Spinal cord (tissue), 9 donors: ENCODE measurements at regions not wholly inside any gene's neighbourhood (a gene's known extent, or its start where the extent isn't known, plus 50 kb on each side); places are given as distances from the start of the nearest gene placed in this dataset.

Experiments
- DNase-seq, 6 donors: peaks; one replicate each; pipeline versions ENCODE4 v3.0.0 to v3.0.0-alpha.2; 2013 to 2015; ENCODE audit warnings: low spot score in 6 of 6, low read depth in 4 of 6
- H3K27ac ChIP-seq: one replicate; pipeline ENCODE4 v1.5.1; 2013; ENCODE audit warnings: low read depth, low read length, control low read depth
- H3K27me3 ChIP-seq: one replicate; pipeline ENCODE4 v1.6.1; 2013; ENCODE audit warnings: low read length; ENCODE audit not compliant: control insufficient read depth, insufficient read depth
- H3K36me3 ChIP-seq: one replicate; pipeline ENCODE4 v1.6.1; 2013; ENCODE audit warnings: low read length; ENCODE audit not compliant: control insufficient read depth, insufficient read depth
- H3K4me1 ChIP-seq: one replicate; pipeline ENCODE4 v1.6.1; 2013; ENCODE audit warnings: low read length; ENCODE audit not compliant: control insufficient read depth, insufficient read depth
- H3K4me3 ChIP-seq: one replicate; pipeline ENCODE4 v1.5.1; 2013; ENCODE audit warnings: low read depth, low read length, control low read depth
- H3K9me3 ChIP-seq: one replicate; pipeline ENCODE4 v1.6.1; 2013; ENCODE audit warnings: low read length; ENCODE audit not compliant: control insufficient read depth, insufficient read depth
- WGBS: methylation state at CpG from one replicate; pipeline ENCODE4 v1.1.5; 2013; ENCODE audit warnings: missing lambda C conversion rate; ENCODE audit not compliant: insufficient coverage; 5-methylcytosine and 5-hydroxymethylcytosine counted together
- donor health status: healthy.

GRCh38 chr12:91579516-91580263 is 397.1 kb upstream of the DCN start:
- Histone ChIP-seq H3K27ac (peak overlapping the region; percentile 62), H3K4me3 (no peak overlapping the region), H3K27me3 (no peaks in the 10 kb centered on the region), H3K9me3 (no peaks in the 10 kb centered on the region), H3K36me3 (no peaks in the 10 kb centered on the region), H3K4me1 (no peaks in the 10 kb centered on the region)
- DNase-seq, result peak in 1 of 6 donors; percentile 28
- WGBS, result no CpG with 5 or more reads among the region's 3 CpGs

DNA sequence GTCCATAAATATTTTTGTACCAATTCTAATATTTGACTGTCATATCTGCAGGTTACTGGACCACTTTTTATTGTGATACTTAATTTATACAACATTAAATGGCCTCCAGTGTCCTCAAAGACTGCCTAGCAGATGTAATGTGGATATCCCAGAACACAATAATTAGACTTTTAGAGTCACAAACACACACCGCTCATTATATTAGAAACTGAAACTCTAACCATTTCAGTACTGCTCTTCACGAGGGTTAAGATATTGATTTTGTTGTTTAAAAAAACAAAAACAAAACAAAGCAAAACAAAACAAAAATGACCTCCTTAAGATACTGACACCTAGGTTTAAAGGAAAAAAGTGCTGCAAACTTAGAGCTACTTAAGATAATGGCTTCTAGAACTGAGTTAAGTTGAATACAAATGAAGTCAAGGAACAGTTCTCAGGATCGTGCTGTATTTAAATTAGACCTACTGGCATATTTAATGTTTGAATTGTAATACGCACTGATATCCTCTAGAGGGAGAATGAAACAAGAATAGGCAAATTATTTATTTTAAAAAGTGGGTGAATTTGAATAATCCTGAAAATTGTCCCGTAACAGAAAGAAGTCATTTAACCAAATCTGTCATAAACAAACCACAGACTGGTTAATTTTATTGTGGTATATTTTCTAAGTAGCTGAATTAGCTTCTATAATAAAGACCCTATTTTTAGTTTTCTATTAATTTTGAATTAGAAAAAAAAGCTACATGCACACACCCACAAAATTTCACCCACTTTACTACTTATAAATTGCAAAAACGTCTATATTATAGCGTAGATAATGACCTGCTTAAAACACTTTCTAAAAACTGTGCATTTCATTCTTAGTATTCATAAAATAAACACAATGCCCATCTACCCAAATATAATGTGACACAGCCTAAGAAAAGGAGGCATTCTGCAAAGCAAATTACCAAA is 395.2 kb upstream of the DCN start:
- no peaks in the 10 kb centered on the region for H3K27me3 ChIP-seq
- no peak overlapping the region for H3K4me3 ChIP-seq
- DNase-seq, result peak in 2 of 6 donors; percentile 53 to 72
- peak overlapping the region; percentile 62 for H3K27ac ChIP-seq
- no peaks in the 10 kb centered on the region for H3K4me1 ChIP-seq
- WGBS, result 0% methylated on average over 1 of the region's 7 CpGs
- H3K9me3 ChIP-seq, result no peaks in the 10 kb centered on the region
- no peaks in the 10 kb centered on the region for H3K36me3 ChIP-seq

GRCh38 chr12:91576432-91576831 is 393.8 kb upstream of the DCN start:
- no peak for DNase-seq
- no CpG with 5 or more reads among the region's 1 CpG for WGBS
- H3K27me3 ChIP-seq, result no peaks in the 10 kb centered on the region

GRCh38 chr12:91575630-91576029 is 393.0 kb upstream of the DCN start:
- Histone ChIP-seq H3K4me1 (no peaks in the 10 kb centered on the region), H3K9me3 (no peaks in the 10 kb centered on the region), H3K27ac (no peak overlapping the region), H3K36me3 (no peaks in the 10 kb centered on the region), H3K27me3 (no peaks in the 10 kb centered on the region), H3K4me3 (no peak overlapping the region)
- DNase-seq, result no peak
- no CpG with 5 or more reads among the region's 2 CpGs for WGBS

More at GRCh38 chr12:91576432-91576831, 393.8 kb upstream of the DCN start:
- H3K4me1 ChIP-seq, result no peaks in the 10 kb centered on the region
- no peak overlapping the region for H3K27ac ChIP-seq
- no peak overlapping the region for H3K4me3 ChIP-seq
- no peaks in the 10 kb centered on the region for H3K36me3 ChIP-seq
- no peaks in the 10 kb centered on the region for H3K9me3 ChIP-seq

DNA sequence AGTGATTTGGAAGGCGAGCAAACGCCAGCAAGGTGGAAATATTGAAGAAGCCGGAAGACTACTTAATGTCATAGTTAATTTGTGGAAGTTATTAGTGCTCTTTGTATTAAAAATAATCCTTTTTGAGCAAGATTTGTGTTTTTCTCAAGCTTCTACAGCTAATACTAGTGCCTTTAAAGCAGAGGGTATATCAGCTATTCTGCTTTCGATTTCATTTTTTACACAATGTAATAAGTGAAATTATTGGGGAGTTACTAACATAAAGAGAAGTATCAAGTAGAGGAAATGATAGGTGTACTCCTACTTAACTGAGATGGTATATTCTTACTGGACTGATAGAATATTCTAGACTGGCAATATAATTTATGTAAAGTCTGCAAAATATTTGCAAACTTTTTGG is 392.4 kb upstream of the DCN start:
- H3K36me3 ChIP-seq, result no peaks in the 10 kb centered on the region
- H3K27me3 ChIP-seq, result no peaks in the 10 kb centered on the region
- no peak overlapping the region for H3K27ac ChIP-seq
- no peak for DNase-seq
- 82% methylated on average over 3 of the region's 4 CpGs for WGBS
- H3K9me3 ChIP-seq, result no peaks in the 10 kb centered on the region
- no peak overlapping the region for H3K4me3 ChIP-seq
- H3K4me1 ChIP-seq, result no peaks in the 10 kb centered on the region

DNA sequence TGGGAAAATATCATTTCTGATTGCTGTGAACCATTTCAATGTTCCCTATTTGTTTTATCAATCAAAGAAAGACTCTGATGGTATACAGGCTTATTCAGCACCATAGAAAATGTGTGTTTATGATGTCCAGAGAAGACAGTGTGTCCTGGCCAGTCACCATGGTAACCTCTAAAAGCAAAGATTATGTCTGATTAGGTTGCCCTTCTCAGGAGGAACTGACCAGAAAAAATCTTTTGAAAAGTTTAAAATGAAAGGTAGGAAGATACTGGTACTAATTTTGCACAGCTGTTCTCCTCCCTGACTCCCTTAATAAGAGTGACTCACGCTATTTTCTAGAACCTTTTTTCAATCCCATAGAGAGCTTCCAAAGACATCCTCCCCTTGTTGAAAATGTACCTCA is 391.8 kb upstream of the DCN start:
- Histone ChIP-seq H3K36me3 (no peaks in the 10 kb centered on the region), H3K27me3 (no peaks in the 10 kb centered on the region), H3K4me3 (no peak overlapping the region), H3K27ac (no peak overlapping the region), H3K4me1 (no peaks in the 10 kb centered on the region), H3K9me3 (no peaks in the 10 kb centered on the region)
- no peak for DNase-seq
- WGBS, result no CpG with 5 or more reads among the region's 1 CpG

DNA sequence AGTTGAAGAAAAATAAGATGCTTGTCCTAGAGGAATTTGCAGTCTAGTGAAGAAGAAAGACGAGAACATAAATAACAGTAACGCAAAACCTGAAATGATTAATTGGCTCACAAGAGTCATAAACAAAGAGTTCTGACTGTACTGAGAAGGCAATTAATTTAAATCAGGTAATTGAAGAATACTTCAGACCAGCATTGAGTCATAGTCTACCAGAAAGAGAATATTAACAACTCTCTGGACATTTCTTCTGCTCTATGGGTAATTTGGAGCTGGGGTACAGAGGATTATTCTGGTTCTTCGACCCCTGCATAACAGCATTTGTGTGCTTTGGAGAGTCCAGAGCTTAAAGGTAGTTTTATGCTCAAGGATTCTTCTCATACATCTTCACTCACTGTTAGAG is 390.3 kb upstream of the DCN start:
- no peaks in the 10 kb centered on the region for H3K4me1 ChIP-seq
- no peaks in the 10 kb centered on the region for H3K9me3 ChIP-seq
- DNase-seq, result no peak
- no CpG with 5 or more reads among the region's 3 CpGs for WGBS
- H3K36me3 ChIP-seq, result no peaks in the 10 kb centered on the region
- H3K4me3 ChIP-seq, result no peak overlapping the region
- no peak overlapping the region for H3K27ac ChIP-seq
- H3K27me3 ChIP-seq, result no peaks in the 10 kb centered on the region

GRCh38 chr12:91567100-91567485 is 384.5 kb upstream of the DCN start:
- H3K36me3 ChIP-seq, result no peaks in the 10 kb centered on the region
- WGBS, result no CpG with 5 or more reads among the region's 2 CpGs
- no peaks in the 10 kb centered on the region for H3K4me1 ChIP-seq
- no peak overlapping the region for H3K4me3 ChIP-seq
- H3K9me3 ChIP-seq, result no peaks in the 10 kb centered on the region
- no peak overlapping the region for H3K27ac ChIP-seq
- no peaks in the 10 kb centered on the region for H3K27me3 ChIP-seq
- DNase-seq, result no peak

- no peak for DNase-seq
- Histone ChIP-seq H3K4me1 (no peaks in the 10 kb centered on the region), H3K27ac (no peak overlapping the region), H3K9me3 (no peaks in the 10 kb centered on the region), H3K4me3 (no peak overlapping the region), H3K36me3 (no peaks in the 10 kb centered on the region), H3K27me3 (no peaks in the 10 kb centered on the region)
- 92% methylated on average over 2 of the region's 6 CpGs for WGBS
These were observed 383.9 kb upstream of the DCN start for GRCh38 chr12:91566328-91567099.
